ENCODE measurements at regions not wholly inside any gene's neighbourhood (a gene's known extent, or its start where the extent isn't known, plus 50 kb on each side); places are given as distances from the start of the nearest gene placed in this dataset.
"Not testable (repeated sequence)": the region's sequence is repeated elsewhere in the genome, so short reads cannot be mapped to it uniquely, and the experiment has no call there.

DNA sequence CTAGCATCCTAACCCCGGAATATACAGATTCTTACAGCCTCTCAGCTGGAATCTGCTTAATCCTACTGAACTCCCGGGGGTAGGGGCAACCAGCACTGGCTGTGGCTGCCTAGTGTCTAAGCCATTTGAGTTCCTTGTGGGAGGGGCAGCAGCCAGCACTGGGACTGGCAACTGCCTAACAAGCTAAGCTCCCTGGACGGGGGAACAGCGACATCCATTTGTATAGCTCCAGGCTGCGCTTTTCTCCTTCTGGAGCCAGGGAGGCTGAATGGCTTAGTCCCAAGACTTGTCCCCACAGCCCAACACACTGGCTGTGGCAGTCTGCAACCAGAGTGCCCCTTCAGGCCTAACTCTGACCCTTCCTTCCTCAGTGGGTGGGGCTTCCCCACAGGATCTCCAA lies 787.2 kb downstream of the METTL4 start:
- Mint-ChIP-seq H3K4me3 (no peak overlapping the region), H3K27me3 (no peaks in the 10 kb centered on the region), H3K36me3 (ENCODE audit: low read depth) (no peaks in the 10 kb centered on the region), H3K9me3 (peaks cover 18% of the 10 kb centered on the region), H3K27ac (no peak overlapping the region), H3K4me1 (no peaks in the 10 kb centered on the region)
- DNase-seq (no peak), ATAC-seq (no peak)

DNA sequence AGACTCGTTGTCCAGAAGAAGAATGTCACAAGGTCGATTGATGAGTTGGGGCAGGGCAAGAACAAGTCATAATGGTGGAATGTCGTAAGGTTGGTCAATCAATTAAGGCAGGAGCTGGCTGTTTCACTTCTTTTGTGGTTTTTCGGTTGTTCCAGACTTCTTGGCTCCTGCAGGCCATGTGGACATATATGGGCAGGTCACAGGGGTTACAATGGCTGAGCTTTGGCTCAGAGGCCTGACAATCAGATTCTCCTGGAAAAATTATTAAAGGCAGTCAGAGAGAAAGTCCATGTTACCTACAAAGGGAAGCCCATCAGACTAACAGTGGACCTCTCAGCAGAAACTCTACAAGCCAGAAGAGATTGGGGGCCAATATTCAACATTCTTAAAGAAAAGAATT lies 785.3 kb downstream of the METTL4 start:
- H3K27me3 Mint-ChIP-seq; DNase-seq; H3K27ac Mint-ChIP-seq; H3K36me3 Mint-ChIP-seq (ENCODE audit: low read depth); ATAC-seq; H3K4me1 Mint-ChIP-seq; H3K4me3 Mint-ChIP-seq: not testable (repeated sequence)
- H3K9me3 Mint-ChIP-seq = peaks cover 18% of the 10 kb centered on the region

DNA sequence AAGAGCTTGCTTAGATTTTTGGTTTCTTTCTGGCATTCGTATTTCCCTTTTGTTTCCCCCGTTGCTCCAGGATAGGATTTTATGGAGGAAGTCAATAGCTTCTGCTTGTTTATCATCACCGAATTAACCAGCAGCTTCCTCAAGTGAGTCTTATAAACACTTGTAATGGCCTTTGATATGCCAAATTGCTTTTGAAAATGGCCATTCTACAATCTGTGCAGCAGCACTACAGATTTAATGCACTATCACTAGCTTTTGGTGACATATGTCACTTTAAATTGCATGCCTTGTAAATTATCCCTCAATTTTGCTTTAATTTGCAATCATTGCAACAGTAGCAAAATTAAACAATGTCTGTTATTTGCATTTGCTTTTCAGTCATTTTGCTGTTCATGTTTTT lies 774.7 kb downstream of the METTL4 start:
- Mint-ChIP-seq H3K27ac (no peak overlapping the region), H3K36me3 (ENCODE audit: low read depth) (no peaks in the 10 kb centered on the region), H3K9me3 (peaks cover 4% of the 10 kb centered on the region), H3K4me3 (no peak overlapping the region), H3K4me1 (no peaks in the 10 kb centered on the region), H3K27me3 (no peaks in the 10 kb centered on the region)
- no peak for ATAC-seq
- no peak for DNase-seq

DNA sequence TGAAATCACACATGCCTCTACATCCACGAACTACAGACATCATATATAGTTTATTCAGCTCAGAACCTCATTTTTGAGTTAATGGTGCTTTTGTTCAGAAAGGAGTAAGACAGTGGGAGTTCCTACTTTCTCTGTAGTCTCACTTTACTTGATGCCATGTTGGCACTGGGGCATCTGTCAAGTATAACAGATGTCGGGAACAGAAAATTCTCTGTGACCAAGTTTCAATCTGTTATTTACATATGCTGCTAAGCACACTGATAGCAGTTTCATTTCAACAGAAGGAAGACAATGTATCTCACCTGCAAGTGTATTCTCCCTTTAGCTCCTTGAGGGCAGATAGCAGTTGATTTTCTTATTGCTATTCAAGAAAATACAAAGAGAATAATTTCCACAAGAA lies 774.1 kb downstream of the METTL4 start:
- no peak overlapping the region for H3K4me3 Mint-ChIP-seq
- no peaks in the 10 kb centered on the region for H3K36me3 Mint-ChIP-seq (ENCODE audit: low read depth)
- no peaks in the 10 kb centered on the region for H3K27me3 Mint-ChIP-seq
- DNase-seq (no peak), ATAC-seq (no peak)
- H3K4me1 Mint-ChIP-seq = no peaks in the 10 kb centered on the region
- H3K9me3 Mint-ChIP-seq = peaks cover 4% of the 10 kb centered on the region
- no peak overlapping the region for H3K27ac Mint-ChIP-seq

DNA sequence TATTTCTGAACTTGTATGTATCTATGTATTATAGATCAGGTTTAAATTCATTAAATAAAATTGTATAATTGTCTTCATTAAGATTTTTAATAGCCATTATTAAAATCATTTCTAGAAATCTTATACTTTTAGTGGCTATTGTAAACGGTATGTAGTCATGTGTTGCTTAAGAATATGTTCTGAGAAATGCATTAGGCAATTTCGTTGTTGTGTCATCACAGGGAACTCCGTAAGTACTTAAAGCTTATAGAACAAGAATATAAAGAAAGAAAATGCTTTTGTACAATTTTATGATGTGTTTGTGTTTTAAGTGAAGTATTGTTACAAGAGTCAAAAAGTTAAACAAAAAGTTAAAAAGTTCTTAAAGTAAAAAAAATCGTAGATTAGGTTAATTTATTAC lies 765.8 kb downstream of the METTL4 start:
- Mint-ChIP-seq H3K4me1 (no peaks in the 10 kb centered on the region), H3K9me3 (no peaks in the 10 kb centered on the region)

DNA sequence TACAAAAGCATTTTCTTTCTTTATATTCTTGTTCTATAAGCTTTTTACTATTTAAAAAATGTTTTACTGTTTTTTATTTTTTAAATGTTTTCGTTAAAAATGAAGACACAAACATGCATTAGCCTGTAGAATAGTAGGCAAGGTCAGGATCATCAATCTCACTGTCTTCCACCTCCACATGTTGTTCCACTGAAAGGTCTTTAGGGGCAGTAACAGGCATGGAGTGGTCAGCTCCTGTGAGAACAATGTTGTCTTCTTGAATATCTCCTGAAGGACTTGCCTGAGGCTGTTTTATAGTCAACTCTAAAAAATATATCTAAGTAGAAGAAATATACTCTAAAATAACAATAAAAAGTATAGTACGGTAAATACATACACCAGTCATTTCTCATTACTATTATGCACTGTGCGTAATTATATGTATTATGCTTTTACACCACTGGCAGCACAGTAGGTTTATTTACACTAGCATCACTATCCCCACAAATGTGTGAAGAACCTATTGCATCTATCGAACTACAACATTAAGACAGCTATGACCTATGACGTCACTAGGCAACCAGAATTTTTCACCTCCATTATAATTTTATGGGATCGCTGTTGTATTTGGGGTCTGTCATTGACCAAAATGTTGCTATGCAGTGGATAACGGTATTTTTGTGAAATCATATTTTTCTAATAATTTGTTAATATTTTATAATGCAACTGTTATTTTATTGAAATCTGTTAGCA lies 764.3 kb downstream of the METTL4 start:
- Mint-ChIP-seq H3K9me3 (peaks cover 7% of the 10 kb centered on the region), H3K36me3 (ENCODE audit: low read depth) (no peaks in the 10 kb centered on the region), H3K27ac (no peak overlapping the region), H3K27me3 (no peaks in the 10 kb centered on the region), H3K4me1 (no peaks in the 10 kb centered on the region), H3K4me3 (no peak overlapping the region)
- ATAC-seq (no peak), DNase-seq (no peak)

More for the DNA sequence above, 765.8 kb downstream of the METTL4 start:
- H3K36me3 Mint-ChIP-seq (ENCODE audit: low read depth) = no peaks in the 10 kb centered on the region
- no peak for DNase-seq
- H3K27me3 Mint-ChIP-seq = no peaks in the 10 kb centered on the region
- H3K27ac Mint-ChIP-seq = no peak overlapping the region
- ATAC-seq = no peak
- no peak overlapping the region for H3K4me3 Mint-ChIP-seq

DNA sequence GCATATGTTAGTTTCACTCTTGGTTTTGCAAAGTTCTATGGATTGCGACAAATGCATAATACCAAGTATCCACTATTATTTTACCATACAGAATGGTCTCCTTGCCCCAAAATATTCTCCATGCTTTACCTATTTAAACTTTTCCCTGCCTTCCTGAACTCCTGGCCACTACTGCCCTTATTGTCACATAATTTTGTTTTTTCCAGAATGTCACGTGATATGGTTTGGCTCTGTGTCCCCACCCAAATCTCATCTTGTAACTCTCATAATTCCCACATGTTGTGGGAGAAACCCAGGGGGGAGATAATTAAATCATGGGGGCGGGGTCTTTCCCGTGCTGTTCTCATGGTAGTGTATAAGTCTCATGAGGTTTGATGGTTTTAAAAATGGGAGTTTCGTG lies 760.0 kb downstream of the METTL4 start:
- ATAC-seq = no peak
- Mint-ChIP-seq H3K36me3 (ENCODE audit: low read depth) (no peaks in the 10 kb centered on the region), H3K27ac (no peak overlapping the region)

DNA sequence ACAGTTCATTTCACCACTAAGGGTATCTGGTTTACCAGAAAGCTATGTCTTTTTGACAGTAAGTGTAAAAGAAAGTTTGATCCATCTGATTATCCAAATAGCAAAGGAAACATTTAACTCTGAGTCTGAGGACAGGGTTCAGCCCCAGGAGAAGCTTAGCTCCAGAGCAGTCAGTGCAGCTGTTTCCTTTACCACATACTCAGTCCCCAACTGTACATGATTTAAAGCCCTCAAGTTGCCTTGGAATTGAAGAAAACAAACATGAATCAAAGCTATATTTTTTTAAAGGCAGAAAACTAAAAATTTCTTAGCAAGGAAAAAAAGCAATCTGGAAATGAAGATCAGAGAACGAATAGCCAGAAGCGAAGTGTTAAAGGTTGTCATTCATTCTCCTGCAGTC lies 746.0 kb downstream of the METTL4 start:
- Mint-ChIP-seq H3K27ac (no peak overlapping the region), H3K4me1 (no peaks in the 10 kb centered on the region), H3K27me3 (no peaks in the 10 kb centered on the region), H3K9me3 (no peaks in the 10 kb centered on the region), H3K36me3 (ENCODE audit: low read depth) (no peaks in the 10 kb centered on the region), H3K4me3 (no peak overlapping the region)
- DNase-seq (no peak), ATAC-seq (no peak)

More for the DNA sequence above, 760.0 kb downstream of the METTL4 start:
- H3K4me3 Mint-ChIP-seq = no peak overlapping the region
- no peaks in the 10 kb centered on the region for H3K4me1 Mint-ChIP-seq
- peaks cover 10% of the 10 kb centered on the region for H3K9me3 Mint-ChIP-seq
- DNase-seq = no peak
- no peaks in the 10 kb centered on the region for H3K27me3 Mint-ChIP-seq

DNA sequence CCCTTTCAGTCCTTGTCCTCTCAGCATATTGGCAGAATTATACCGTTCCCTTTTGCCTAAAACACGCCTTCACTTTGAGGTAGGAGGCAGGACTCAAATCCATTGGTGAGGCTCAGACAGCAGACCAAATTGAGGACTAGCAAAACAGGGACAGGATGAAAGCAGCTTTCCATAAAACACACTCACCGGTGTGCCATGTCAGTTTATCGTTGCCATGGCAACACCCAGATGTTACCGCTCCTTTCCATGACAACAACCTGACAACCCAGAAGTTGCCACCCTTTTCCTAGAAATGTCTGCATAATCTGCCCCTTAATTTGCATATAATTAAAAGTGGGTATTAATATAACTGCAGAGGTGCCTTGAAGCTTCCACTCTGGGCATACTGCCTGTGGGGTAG lies 730.4 kb downstream of the METTL4 start:
- Mint-ChIP-seq H3K36me3 (ENCODE audit: low read depth) (no peaks in the 10 kb centered on the region), H3K27me3 (no peaks in the 10 kb centered on the region), H3K4me3 (no peak overlapping the region), H3K9me3 (peaks cover 4% of the 10 kb centered on the region), H3K4me1 (no peaks in the 10 kb centered on the region), H3K27ac (no peak overlapping the region)
- ATAC-seq = no peak
- no peak for DNase-seq

DNA sequence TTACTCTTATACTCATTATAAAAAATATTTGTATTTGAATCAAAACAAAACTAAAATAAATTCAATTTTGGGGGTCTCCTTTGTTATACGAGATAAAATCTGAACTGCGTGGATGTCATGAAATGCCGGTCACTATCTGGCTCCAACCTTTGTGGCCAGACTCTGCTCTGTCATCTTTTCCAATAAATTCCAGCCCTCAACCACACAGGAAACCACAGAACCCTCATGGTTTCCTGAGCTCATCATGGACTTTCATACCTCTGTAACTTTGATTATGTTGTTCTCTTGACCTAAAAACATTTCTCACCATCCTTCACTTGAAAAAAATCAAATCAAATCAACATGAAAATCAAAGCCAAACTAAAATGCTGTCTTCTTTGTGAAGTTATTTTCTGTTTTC lies 724.7 kb downstream of the METTL4 start:
- H3K27me3 Mint-ChIP-seq = peaks cover 2% of the 10 kb centered on the region
- DNase-seq (no peak), ATAC-seq (no peak)
- no peak overlapping the region for H3K4me3 Mint-ChIP-seq
- H3K4me1 Mint-ChIP-seq = peaks cover 3% of the 10 kb centered on the region
- no peaks in the 10 kb centered on the region for H3K36me3 Mint-ChIP-seq (ENCODE audit: low read depth)
- H3K27ac Mint-ChIP-seq = no peak overlapping the region
- peaks cover 4% of the 10 kb centered on the region for H3K9me3 Mint-ChIP-seq

DNA sequence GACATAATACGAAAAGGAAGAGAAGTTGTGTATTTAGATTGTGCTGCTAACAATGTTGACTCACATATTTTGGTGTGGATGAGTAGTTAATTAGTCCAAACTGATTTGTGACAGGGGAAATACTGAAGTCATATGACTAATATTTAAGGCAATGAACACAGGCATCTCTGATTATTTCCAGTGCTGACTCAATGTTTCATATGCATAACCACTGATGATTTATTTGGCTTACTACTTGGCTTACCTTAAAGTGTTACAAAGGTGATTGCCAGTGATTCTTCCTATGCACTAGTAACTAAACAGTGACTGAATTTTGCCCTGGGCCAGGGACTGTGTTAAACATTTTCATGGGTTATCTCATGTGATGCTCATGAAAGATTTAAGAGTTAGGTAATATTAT lies 722.6 kb downstream of the METTL4 start:
- Mint-ChIP-seq H3K4me3 (no peak overlapping the region), H3K4me1 (peaks cover 3% of the 10 kb centered on the region), H3K36me3 (ENCODE audit: low read depth) (no peaks in the 10 kb centered on the region), H3K27me3 (peaks cover 2% of the 10 kb centered on the region), H3K27ac (no peak overlapping the region), H3K9me3 (peaks cover 4% of the 10 kb centered on the region)
- ATAC-seq (no peak), DNase-seq (no peak)

DNA sequence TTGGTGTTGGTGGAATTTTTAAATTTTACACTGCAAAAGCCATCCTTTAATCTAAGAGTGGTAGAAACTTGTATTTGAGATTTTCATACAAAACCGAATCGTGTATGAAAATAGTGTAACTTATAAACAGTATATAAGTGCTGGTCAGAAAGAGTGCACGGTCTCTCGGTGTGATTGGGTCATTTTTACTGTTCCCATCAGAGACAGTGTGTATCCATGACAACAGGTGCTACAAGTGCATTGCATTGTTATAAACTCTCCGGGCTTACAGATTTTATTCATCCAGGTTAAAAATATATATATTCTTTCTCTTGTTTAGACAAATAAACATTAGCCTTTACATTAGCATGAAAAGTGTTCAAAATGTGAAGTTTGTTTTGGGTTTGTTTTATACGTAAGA lies 721.9 kb downstream of the METTL4 start:
- ATAC-seq (no peak), DNase-seq (no peak)
- Mint-ChIP-seq H3K4me3 (no peak overlapping the region), H3K9me3 (peaks cover 4% of the 10 kb centered on the region), H3K27me3 (peaks cover 2% of the 10 kb centered on the region), H3K27ac (no peak overlapping the region), H3K4me1 (peaks cover 3% of the 10 kb centered on the region), H3K36me3 (ENCODE audit: low read depth) (no peaks in the 10 kb centered on the region)

DNA sequence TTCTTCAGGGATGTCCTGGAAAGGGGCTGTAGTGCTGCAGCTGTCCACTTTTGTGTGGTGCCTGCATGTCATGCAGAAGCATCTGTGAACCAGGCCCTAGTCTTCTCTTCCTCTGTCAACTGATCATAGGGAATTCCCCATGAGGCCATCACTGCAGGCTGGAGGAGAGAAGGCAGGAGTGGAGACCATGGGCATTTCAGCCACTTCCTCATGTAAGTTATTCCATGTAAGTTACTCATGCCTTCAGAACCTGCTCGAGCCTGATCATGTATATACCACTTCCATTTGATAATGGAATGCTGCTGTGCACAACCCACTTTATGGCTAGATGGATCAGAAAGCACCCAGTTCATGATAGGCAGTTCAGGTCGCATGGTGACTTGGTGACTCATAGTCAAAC lies 714.0 kb downstream of the METTL4 start:
- H3K27me3 Mint-ChIP-seq; H3K9me3 Mint-ChIP-seq; H3K4me1 Mint-ChIP-seq; ATAC-seq; DNase-seq; H3K27ac Mint-ChIP-seq; H3K4me3 Mint-ChIP-seq; H3K36me3 Mint-ChIP-seq (ENCODE audit: low read depth): not testable (repeated sequence)

DNA sequence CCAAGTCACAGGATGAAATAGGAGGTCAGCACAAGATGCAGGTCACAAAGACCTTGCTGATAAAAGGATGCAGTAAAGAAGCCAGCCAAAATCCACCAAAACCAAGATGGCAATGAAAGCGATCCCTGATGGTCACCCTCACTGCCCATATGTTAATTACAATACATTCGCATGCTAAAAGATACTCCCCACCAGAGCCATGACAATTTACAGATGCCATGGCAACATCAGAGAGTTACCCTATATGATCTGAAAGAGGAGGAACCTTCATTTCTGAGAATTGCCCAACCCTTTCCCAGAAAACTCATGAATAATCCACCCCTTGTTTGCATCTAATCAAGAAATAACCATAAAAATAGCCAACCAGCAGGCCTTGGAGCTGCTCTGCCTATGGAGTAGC lies 709.8 kb downstream of the METTL4 start:
- Mint-ChIP-seq H3K4me3 (no peak overlapping the region), H3K9me3 (peaks cover 1% of the 10 kb centered on the region), H3K36me3 (ENCODE audit: low read depth) (no peaks in the 10 kb centered on the region), H3K27me3 (no peaks in the 10 kb centered on the region), H3K27ac (no peak overlapping the region), H3K4me1 (no peaks in the 10 kb centered on the region)
- DNase-seq = no peak
- ATAC-seq = no peak

DNA sequence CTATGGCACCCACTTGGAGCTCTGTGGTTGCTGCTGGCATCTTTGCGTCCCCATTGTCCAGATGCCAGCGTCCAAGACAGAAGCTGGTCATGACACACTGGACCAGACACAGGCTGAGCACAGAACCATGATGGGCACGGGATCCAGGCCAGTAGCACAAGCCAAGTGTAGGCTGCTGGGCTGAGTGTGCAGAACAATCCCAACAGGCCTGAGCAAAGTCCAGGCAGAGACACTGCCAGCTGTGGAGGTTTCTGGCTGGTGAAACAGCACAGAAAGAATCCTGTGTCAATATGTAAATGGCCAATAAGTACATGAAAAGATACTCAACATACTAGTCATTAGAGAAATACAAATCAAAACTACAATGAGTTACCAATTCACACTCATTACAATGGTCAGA lies 705.4 kb downstream of the METTL4 start:
- Mint-ChIP-seq H3K9me3 (peaks cover 4% of the 10 kb centered on the region), H3K4me1 (no peaks in the 10 kb centered on the region), H3K4me3 (no peak overlapping the region), H3K27me3 (no peaks in the 10 kb centered on the region), H3K27ac (no peak overlapping the region), H3K36me3 (ENCODE audit: low read depth) (no peaks in the 10 kb centered on the region)
- ATAC-seq = no peak
- DNase-seq = no peak

DNA sequence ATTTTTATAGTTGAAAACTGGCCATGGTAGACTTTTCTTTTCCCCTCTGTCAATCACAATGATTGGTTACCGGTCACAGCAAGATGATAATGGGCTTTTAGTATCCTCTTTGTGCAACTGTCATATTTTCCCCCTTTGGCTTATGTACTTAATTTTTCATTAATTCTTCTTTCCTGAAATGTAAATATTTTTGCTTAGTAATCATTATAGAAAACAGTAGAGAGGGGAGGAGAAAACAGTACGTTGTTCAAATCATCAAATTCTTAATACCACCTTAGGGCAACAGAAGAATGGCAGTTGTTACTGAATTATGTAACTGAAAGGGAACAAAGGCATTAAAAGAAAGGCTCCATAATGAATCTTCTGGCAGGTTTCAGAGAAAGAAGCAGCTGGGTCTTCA lies 699.0 kb downstream of the METTL4 start:
- no peaks in the 10 kb centered on the region for H3K4me1 Mint-ChIP-seq
- DNase-seq (no peak), ATAC-seq (no peak)
- no peak overlapping the region for H3K4me3 Mint-ChIP-seq
- peaks cover 1% of the 10 kb centered on the region for H3K27me3 Mint-ChIP-seq
- H3K36me3 Mint-ChIP-seq (ENCODE audit: low read depth) = no peaks in the 10 kb centered on the region
- no peaks in the 10 kb centered on the region for H3K9me3 Mint-ChIP-seq
- H3K27ac Mint-ChIP-seq = no peak overlapping the region

Data from activated naive CD8-positive, alpha-beta T cell treated with anti-CD3 and anti-CD28 coated beads, Interleukin-2, amount 50 U/mL, for 24 hours (primary cell).